WERI-Rb-1 (cell line): ENCODE measurements at regions not wholly inside any gene's neighbourhood (a gene's known extent, or its start where the extent isn't known, plus 50 kb on each side); places are given as distances from the start of the nearest gene placed in this dataset.
"Not testable (repeated sequence)": the region's sequence is repeated elsewhere in the genome, so short reads cannot be mapped to it uniquely, and the experiment has no call there.

ENCODE experiments used
- DNase-seq: peaks from one replicate; pipeline ENCODE4 v3.0.0-alpha.2; 2020
- H3K27ac ChIP-seq: fragments of 250-450 bp; sonication (Bioruptor Pico); 2 replicates; pipeline ENCODE4 v1.5.1; 2020; ENCODE audit warnings: mild to moderate bottlenecking, moderate library complexity
- H3K27me3 ChIP-seq: fragments of 250-450 bp; sonication (Bioruptor Pico); 2 replicates; pipeline ENCODE4 v1.5.1; 2021; ENCODE audit warnings: mild to moderate bottlenecking, low read depth, moderate library complexity; ENCODE audit not compliant: insufficient read depth, severe bottlenecking
- H3K36me3 ChIP-seq: fragments of 250-450 bp; sonication (Bioruptor Pico); 2 replicates; pipeline ENCODE4 v1.5.1; 2020; ENCODE audit warnings: mild to moderate bottlenecking, moderate library complexity
- H3K4me3 ChIP-seq: 2 replicates; pipeline ENCODE4 v1.5.1; 2011; ENCODE audit warnings: low read depth, mild to moderate bottlenecking, control low read depth, low read length
- H3K9me3 ChIP-seq: fragments of 250-450 bp; sonication (Bioruptor Pico); 2 replicates; pipeline ENCODE4 v1.5.1; 2021; ENCODE audit warnings: mild to moderate bottlenecking, moderate library complexity; ENCODE audit not compliant: severe bottlenecking
- CTCF ChIP-seq: IDR thresholded peaks from 2 replicates; pipeline ENCODE4 v1.5.1; 2011; ENCODE audit warnings: low read depth, mild to moderate bottlenecking, control low read depth, inconsistent platforms, low read length

DNA sequence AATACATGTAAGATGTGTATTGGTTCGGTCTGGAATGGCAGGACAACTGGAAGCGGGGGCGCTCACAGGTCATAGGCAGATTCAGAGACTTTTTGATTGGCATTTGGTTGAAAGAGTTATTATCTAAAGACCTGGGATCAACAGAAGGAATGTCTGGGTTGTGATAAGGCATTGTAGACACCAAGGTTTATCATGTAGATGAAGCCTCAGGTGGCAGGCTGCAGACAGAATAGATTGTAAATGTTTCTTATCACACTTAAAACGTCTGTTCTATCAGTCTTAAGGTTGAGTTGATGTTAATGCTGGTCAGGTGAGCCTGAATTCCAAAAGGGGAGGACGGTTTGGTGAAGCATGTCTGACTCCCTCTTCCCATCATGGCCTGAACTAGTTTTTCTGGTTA lies 295.9 kb upstream of the PROK2 start:
- Histone ChIP-seq H3K27ac (no peak overlapping the region), H3K9me3 (peaks cover 3% of the 10 kb centered on the region), H3K36me3 (no peaks in the 10 kb centered on the region), H3K4me3 (no peak overlapping the region), H3K27me3 (no peaks in the 10 kb centered on the region)
- TF ChIP-seq CTCF = no peak
- no peak for DNase-seq

- TF ChIP-seq CTCF = no peak
- no peak overlapping the region for H3K27ac ChIP-seq
- no peaks in the 10 kb centered on the region for H3K27me3 ChIP-seq
- no peaks in the 10 kb centered on the region for H3K36me3 ChIP-seq
- DNase-seq = no peak
- no peak overlapping the region for H3K4me3 ChIP-seq
- peaks cover 10% of the 10 kb centered on the region for H3K9me3 ChIP-seq
Observed at GRCh38 chr3:72080095-72080494, 295.1 kb upstream of the PROK2 start.

- H3K27ac ChIP-seq = no peak overlapping the region
- 0 out of 2 replicates have a peak, but pooled peaks have one; percentile 5 for TF ChIP-seq CTCF
- H3K4me3 ChIP-seq = no peak overlapping the region
- H3K36me3 ChIP-seq = no peaks in the 10 kb centered on the region
- DNase-seq = no peak
- no peaks in the 10 kb centered on the region for H3K27me3 ChIP-seq
- H3K9me3 ChIP-seq = peaks cover 12% of the 10 kb centered on the region
Observed at GRCh38 chr3:72079369-72079872, 294.5 kb upstream of the PROK2 start.

DNA sequence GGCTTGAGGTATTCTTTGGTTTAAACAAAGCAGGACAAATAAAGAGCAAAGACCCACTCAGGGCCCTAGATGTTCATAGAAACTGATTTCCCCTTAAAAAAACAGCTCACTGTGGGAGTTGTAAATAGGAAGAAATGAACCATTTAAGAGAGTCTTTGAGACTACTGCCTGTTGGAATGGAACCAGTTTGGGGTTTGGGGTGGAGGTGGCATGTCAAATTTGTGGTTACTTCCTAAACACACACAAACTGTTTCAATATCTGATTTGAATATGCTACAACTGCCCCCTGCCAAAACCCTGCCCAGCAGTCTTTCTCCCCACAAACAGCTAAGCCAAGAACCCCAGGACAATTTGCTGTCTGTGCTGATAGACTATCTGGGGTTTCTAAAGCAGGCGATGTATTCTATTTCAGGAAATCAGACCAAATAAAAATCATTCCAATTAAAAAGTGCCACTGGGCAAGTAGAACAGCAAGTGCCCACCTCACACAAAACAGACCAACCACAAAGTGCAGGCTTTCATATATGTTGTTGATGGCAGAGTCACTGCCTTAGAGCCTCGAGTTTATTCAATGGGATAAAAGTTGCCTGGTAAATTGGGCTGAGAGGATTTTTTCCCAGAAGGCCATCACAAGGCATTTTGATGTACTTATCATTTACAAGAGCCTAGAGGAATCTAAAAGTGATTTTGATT lies 293.9 kb upstream of the PROK2 start:
- no peak for DNase-seq
- no peak for TF ChIP-seq CTCF
- Histone ChIP-seq H3K9me3 (peaks cover 12% of the 10 kb centered on the region), H3K27me3 (no peaks in the 10 kb centered on the region), H3K27ac (no peak overlapping the region), H3K4me3 (no peak overlapping the region), H3K36me3 (no peaks in the 10 kb centered on the region)

DNA sequence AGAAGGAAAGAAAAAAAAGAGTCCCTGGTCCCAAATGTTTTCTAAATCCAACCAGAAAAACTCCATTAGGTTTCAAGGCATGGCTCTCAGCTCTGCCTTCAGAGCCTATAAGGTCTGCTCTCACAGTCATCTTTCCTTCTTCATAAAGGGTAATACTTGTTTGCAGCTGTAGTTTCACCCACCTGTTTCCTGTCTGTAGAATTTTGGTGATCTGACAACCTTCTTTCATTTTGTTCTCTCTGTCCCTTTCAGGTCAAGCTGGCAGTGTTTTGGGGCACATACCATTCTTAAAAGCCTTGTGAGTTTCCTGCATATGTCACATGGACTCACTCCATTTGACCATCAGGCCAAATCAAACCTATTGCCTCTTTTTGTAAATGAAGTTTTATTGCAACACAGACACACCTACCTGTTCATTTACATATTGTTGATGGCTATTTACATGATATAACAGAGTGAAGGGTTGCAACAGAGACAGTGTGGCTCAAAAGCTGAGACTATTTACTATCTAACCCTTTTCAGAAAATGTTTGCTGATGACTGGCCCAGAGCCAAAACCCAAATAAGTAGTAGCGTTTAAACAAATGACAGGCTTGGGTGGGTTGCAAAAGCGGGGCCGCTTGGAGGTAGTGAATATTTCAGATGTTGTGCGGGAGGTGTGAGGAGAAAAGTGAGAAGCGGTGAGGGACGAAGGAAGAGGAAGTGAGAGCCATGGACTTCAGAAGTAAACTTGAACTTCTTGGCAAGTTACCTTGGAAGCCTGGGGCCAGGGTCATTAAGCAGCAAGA lies 292.7 kb upstream of the PROK2 start:
- H3K27ac ChIP-seq = no peak overlapping the region
- H3K27me3 ChIP-seq = no peaks in the 10 kb centered on the region
- TF ChIP-seq CTCF = no peak

DNA sequence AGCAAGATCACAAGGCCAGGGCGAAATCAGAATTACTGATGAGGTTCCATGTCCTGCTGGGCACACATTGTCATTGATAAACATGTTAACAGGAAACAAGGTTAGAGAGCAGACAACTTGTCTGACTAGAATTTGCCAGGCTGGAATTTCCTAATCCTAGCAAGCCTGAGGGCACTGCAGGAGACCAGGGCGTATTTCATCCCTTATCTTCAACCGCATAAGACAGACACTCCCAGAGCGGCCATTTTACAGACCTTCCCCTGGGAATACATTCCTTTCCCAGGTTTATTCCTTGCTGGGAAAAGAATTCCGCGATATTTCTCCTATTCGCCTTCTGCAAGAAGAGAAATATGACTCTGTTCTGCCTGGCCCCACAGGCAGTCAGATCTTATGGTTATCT lies 290.9 kb upstream of the PROK2 start:
- H3K27ac ChIP-seq, H3K36me3 ChIP-seq, H3K27me3 ChIP-seq, DNase-seq, H3K4me3 ChIP-seq: not testable (repeated sequence)
- H3K9me3 ChIP-seq = peaks cover 12% of the 10 kb centered on the region

More for the DNA sequence above, 292.7 kb upstream of the PROK2 start:
- H3K9me3 ChIP-seq = peaks cover 12% of the 10 kb centered on the region
- no peak overlapping the region for H3K4me3 ChIP-seq
- DNase-seq = no peak
- H3K36me3 ChIP-seq = no peaks in the 10 kb centered on the region
